ENCODE measurements at regions not wholly inside any gene's neighbourhood (a gene's known extent, or its start where the extent isn't known, plus 50 kb on each side); places are given as distances from the start of the nearest gene placed in this dataset.

- ATAC-seq (no peak), DNase-seq (no peak)
- Histone ChIP-seq H3K27ac (no peak overlapping the region), H3K4me1 (no peaks in the 10 kb centered on the region), H3K4me3 (no peak overlapping the region), H3K36me3 (no peaks in the 10 kb centered on the region), H3K9me3 (peaks cover 0 to 5% (median 0%) of the 10 kb centered on the region in 12 donors), H3K27me3 (peaks cover 0 to 3% (median 0%) of the 10 kb centered on the region in 9 donors)
- TF ChIP-seq POLR2A (IDR thresholded peaks at IDR 0.05) (no peak), CTCF (IDR thresholded peaks at IDR 0.05) (no peak)
- 52 to 63% (median 59%) methylated on average over 3 of the region's 3 CpGs for WGBS, 4 donors
- intact Hi-C loops (cut with DNase I) = no loop called here
Observed at GRCh38 chrX:137263374-137263773, 229.6 kb upstream of the GPR101 start.

- no peak for DNase-seq
- H3K27ac ChIP-seq = no peak overlapping the region
- no peak for ATAC-seq
- no peak overlapping the region for H3K4me3 ChIP-seq
- intact Hi-C loops (cut with DNase I) = no loop called here
- TF ChIP-seq POLR2A (IDR thresholded peaks at IDR 0.05) = no peak
- no peaks in the 10 kb centered on the region for H3K36me3 ChIP-seq
- 64 to 89% (median 73%) methylated on average over 2 of the region's 2 CpGs for WGBS, 4 donors
- no peaks in the 10 kb centered on the region for H3K9me3 ChIP-seq
- peaks cover 0 to 4% (median 0%) of the 10 kb centered on the region in 9 donors for H3K27me3 ChIP-seq
- H3K4me1 ChIP-seq = no peaks in the 10 kb centered on the region
Observed at GRCh38 chrX:137245183-137245582, 211.4 kb upstream of the GPR101 start.

- H3K4me1 ChIP-seq = no peaks in the 10 kb centered on the region
- no peaks in the 10 kb centered on the region for H3K36me3 ChIP-seq
- no peak overlapping the region for H3K4me3 ChIP-seq
- 67 to 76% (median 70%) methylated on average over 4 of the region's 4 CpGs for WGBS, 4 donors
- ATAC-seq (no peak), DNase-seq (no peak)
- TF ChIP-seq POLR2A (IDR thresholded peaks at IDR 0.05) (no peak), CTCF (IDR thresholded peaks at IDR 0.05) (no peak)
- no peak overlapping the region for H3K27ac ChIP-seq
- intact Hi-C loops (cut with DNase I) = no loop called here
- H3K9me3 ChIP-seq = no peaks in the 10 kb centered on the region
- H3K27me3 ChIP-seq = peaks cover 0 to 15% (median 0%) of the 10 kb centered on the region in 9 donors
Observed at GRCh38 chrX:137236837-137237236, 203.0 kb upstream of the GPR101 start.

- TF ChIP-seq CTCF (IDR thresholded peaks at IDR 0.05) (no peak), POLR2A (IDR thresholded peaks at IDR 0.05) (no peak)
- DNase-seq = no peak
- Histone ChIP-seq H3K36me3 (no peaks in the 10 kb centered on the region), H3K9me3 (no peaks in the 10 kb centered on the region), H3K4me3 (no peak overlapping the region), H3K27ac (no peak overlapping the region), H3K4me1 (no peaks in the 10 kb centered on the region), H3K27me3 (peaks cover 0 to 15% (median 0%) of the 10 kb centered on the region in 9 donors)
- ATAC-seq = no peak
- WGBS, 4 donors = 42 to 48% (median 45%) methylated on average over 6 of the region's 6 CpGs
- intact Hi-C loops (cut with DNase I) = no loop called here
Observed at GRCh38 chrX:137234651-137235402, 201.0 kb upstream of the GPR101 start.

- no peak overlapping the region for H3K4me3 ChIP-seq
- intact Hi-C loops (cut with DNase I) = no loop called here
- H3K36me3 ChIP-seq = no peaks in the 10 kb centered on the region
- H3K27ac ChIP-seq = no peak overlapping the region
- no peaks in the 10 kb centered on the region for H3K9me3 ChIP-seq
- H3K27me3 ChIP-seq = peaks cover 0 to 15% (median 0%) of the 10 kb centered on the region in 9 donors
- 42 to 48% (median 44%) methylated on average over 3 of the region's 3 CpGs for WGBS, 4 donors
- TF ChIP-seq POLR2A (IDR thresholded peaks at IDR 0.05) (no peak), CTCF (IDR thresholded peaks at IDR 0.05) (no peak)
- DNase-seq (no peak), ATAC-seq (no peak)
- no peaks in the 10 kb centered on the region for H3K4me1 ChIP-seq
Observed at GRCh38 chrX:137233478-137233877, 199.7 kb upstream of the GPR101 start.

Measured in heart left ventricle (tissue), 16 donors.